ENCODE measurements at regions not wholly inside any gene's neighbourhood (a gene's known extent, or its start where the extent isn't known, plus 50 kb on each side); places are given as distances from the start of the nearest gene placed in this dataset.

- TF ChIP-seq, protein P1, sequence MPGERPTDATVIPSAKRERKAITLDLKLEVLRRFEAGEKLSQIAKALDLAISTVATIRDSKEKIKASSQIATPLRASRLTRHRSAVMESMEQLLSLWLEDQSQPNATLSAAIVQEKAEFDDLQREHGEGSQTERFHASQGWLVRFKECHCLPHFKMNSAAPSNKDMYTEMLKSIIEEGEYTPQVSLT (CRISPR knock-in tag; IDR thresholded peaks at IDR 0.05; ENCODE audit: borderline replicate concordance, low read depth) = no peak
- TF ChIP-seq ZNF549 (CRISPR knock-in tag; IDR thresholded peaks at IDR 0.05) (no peak), USF2 (IDR thresholded peaks at IDR 0.05; ENCODE audit: low read depth, low read length) (no peak), USF2 (CRISPR knock-in tag; IDR thresholded peaks at IDR 0.05; ENCODE audit: borderline replicate concordance) (no peak), ZNF629 (CRISPR knock-in tag; conservative IDR thresholded peaks at IDR 0.05) (no peak), SIN3A (IDR thresholded peaks at IDR 0.05; ENCODE audit: borderline replicate concordance, low read depth, low read length) (no peak), ZNF274 (CRISPR knock-in tag; IDR thresholded peaks at IDR 0.05) (no peak), EP300 (IDR thresholded peaks at IDR 0.05; ENCODE audit: low read depth in 2 of 2, low read length in 2 of 2) (no peak), EP300 (CRISPR knock-in tag; IDR thresholded peaks at IDR 0.05; ENCODE audit: borderline replicate concordance) (no peak), AKNA (CRISPR knock-in tag; IDR thresholded peaks at IDR 0.05; ENCODE audit: borderline replicate concordance) (no peak), JUN (CRISPR knock-in tag; IDR thresholded peaks at IDR 0.05) (no peak)
- TF ChIP-seq, protein P2, sequence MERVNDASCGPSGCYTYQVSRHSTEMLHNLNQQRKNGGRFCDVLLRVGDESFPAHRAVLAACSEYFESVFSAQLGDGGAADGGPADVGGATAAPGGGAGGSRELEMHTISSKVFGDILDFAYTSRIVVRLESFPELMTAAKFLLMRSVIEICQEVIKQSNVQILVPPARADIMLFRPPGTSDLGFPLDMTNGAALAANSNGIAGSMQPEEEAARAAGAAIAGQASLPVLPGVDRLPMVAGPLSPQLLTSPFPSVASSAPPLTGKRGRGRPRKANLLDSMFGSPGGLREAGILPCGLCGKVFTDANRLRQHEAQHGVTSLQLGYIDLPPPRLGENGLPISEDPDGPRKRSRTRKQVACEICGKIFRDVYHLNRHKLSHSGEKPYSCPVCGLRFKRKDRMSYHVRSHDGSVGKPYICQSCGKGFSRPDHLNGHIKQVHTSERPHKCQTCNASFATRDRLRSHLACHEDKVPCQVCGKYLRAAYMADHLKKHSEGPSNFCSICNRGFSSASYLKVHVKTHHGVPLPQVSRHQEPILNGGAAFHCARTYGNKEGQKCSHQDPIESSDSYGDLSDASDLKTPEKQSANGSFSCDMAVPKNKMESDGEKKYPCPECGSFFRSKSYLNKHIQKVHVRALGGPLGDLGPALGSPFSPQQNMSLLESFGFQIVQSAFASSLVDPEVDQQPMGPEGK (CRISPR knock-in tag; IDR thresholded peaks at IDR 0.05) = no peak
- TF ChIP-seq, protein P3, sequence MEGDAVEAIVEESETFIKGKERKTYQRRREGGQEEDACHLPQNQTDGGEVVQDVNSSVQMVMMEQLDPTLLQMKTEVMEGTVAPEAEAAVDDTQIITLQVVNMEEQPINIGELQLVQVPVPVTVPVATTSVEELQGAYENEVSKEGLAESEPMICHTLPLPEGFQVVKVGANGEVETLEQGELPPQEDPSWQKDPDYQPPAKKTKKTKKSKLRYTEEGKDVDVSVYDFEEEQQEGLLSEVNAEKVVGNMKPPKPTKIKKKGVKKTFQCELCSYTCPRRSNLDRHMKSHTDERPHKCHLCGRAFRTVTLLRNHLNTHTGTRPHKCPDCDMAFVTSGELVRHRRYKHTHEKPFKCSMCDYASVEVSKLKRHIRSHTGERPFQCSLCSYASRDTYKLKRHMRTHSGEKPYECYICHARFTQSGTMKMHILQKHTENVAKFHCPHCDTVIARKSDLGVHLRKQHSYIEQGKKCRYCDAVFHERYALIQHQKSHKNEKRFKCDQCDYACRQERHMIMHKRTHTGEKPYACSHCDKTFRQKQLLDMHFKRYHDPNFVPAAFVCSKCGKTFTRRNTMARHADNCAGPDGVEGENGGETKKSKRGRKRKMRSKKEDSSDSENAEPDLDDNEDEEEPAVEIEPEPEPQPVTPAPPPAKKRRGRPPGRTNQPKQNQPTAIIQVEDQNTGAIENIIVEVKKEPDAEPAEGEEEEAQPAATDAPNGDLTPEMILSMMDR (CRISPR knock-in tag; IDR thresholded peaks at IDR 0.05) = no peak
Observed at GRCh38 chr17:77651988-77652387, 306.5 kb upstream of the TNRC6C start.

Measured in HepG2 (cell line).